Hepatocyte (in vitro differentiated cells): ENCODE measurements at regions not wholly inside any gene's neighbourhood (a gene's known extent, or its start where the extent isn't known, plus 50 kb on each side); places are given as distances from the start of the nearest gene placed in this dataset.

Experiments used
- DNase-seq: peaks from one replicate; pipeline ENCODE4 v3.0.0-alpha.2; 2016; ENCODE audit warnings: low spot score
- H2AFZ ChIP-seq: fragments of 200-600 bp; sonication (generic); 2 replicates; pipeline ENCODE4 v1.6.0; 2016; ENCODE audit warnings: antibody characterized with exemption, mild to moderate bottlenecking
- H3K27ac ChIP-seq: fragments of 200-600 bp; sonication (generic); 2 replicates; pipeline ENCODE4 v1.5.1; 2016; ENCODE audit warnings: mild to moderate bottlenecking
- H3K27me3 ChIP-seq: fragments of 200-600 bp; sonication (generic); 2 replicates; pipeline ENCODE4 v1.6.1; 2016
- H3K36me3 ChIP-seq: fragments of 200-600 bp; sonication (generic); replicated peaks from 2 replicates; pipeline ENCODE4 v1.5.1; 2016; ENCODE audit warnings: low read depth; ENCODE audit not compliant: insufficient read depth
- H3K4me1 ChIP-seq: fragments of 200-600 bp; sonication (generic); 2 replicates; pipeline ENCODE4 v1.5.1; 2016; ENCODE audit warnings: mild to moderate bottlenecking, moderate library complexity; ENCODE audit not compliant: insufficient read depth
- H3K4me2 ChIP-seq: fragments of 200-600 bp; sonication (generic); 2 replicates; pipeline ENCODE4 v1.6.0; 2016
- H3K4me3 ChIP-seq: fragments of 200-600 bp; sonication (generic); 2 replicates; pipeline ENCODE4 v1.5.1; 2016; ENCODE audit warnings: mild to moderate bottlenecking
- H3K79me2 ChIP-seq: fragments of 200-600 bp; sonication (generic); 2 replicates; pipeline ENCODE4 v1.6.0; 2017; ENCODE audit warnings: mild to moderate bottlenecking
- H3K9me2 ChIP-seq: fragments of 200-600 bp; sonication (generic); replicated peaks from 2 replicates; pipeline ENCODE4 v1.6.0; 2017; ENCODE audit warnings: mild to moderate bottlenecking; ENCODE audit not compliant: insufficient read depth
- H3K9me3 ChIP-seq: fragments of 200-600 bp; sonication (generic); 2 replicates; pipeline ENCODE4 v1.5.1; 2016; ENCODE audit warnings: low read depth, mild to moderate bottlenecking
- H4K20me1 ChIP-seq: fragments of 200-600 bp; sonication (generic); 2 replicates; pipeline ENCODE4 v1.6.0; 2016; ENCODE audit warnings: mild to moderate bottlenecking; ENCODE audit not compliant: insufficient read depth, poor library complexity, severe bottlenecking
- CTCF ChIP-seq: fragments of 200-600 bp; sonication (generic); IDR thresholded peaks from 2 replicates; pipeline ENCODE4 v1.5.1; 2016; ENCODE audit warnings: antibody characterized with exemption, mild to moderate bottlenecking; ENCODE audit not compliant: poor library complexity
- EZH2 ChIP-seq: fragments of 200-600 bp; sonication (generic); IDR thresholded peaks from 2 replicates; pipeline ENCODE4 v1.6.1; 2016; ENCODE audit warnings: antibody characterized with exemption, mild to moderate bottlenecking, borderline replicate concordance
- EZH2phosphoT487 ChIP-seq: fragments of 200-600 bp; sonication (generic); IDR thresholded peaks from one replicate; pipeline ENCODE4 v1.6.1; 2018; ENCODE audit warnings: antibody characterized with exemption, mild to moderate bottlenecking, low read depth, moderate library complexity; ENCODE audit not compliant: unreplicated experiment, severe bottlenecking
- WGBS: methylation state at CpG from one replicate; pipeline ENCODE4 v1.1.6; 2016; ENCODE audit warnings: low lambda C conversion rate; ENCODE audit errors: missing lambda C conversion rate; 5-methylcytosine and 5-hydroxymethylcytosine counted together

GRCh38 chr7:83306502-83306901 lies 143.8 kb upstream of the PCLO start:
- no peak overlapping the region for H3K27ac ChIP-seq
- no peaks in the 10 kb centered on the region for H3K9me2 ChIP-seq
- H3K36me3 ChIP-seq, result no peaks in the 10 kb centered on the region
- H3K9me3 ChIP-seq, result no peaks in the 10 kb centered on the region
- H3K4me1 ChIP-seq, result no peaks in the 10 kb centered on the region
- H3K4me3 ChIP-seq, result no peak overlapping the region
- WGBS, result 0% methylated on average over 1 of the region's 1 CpG
- H2AFZ ChIP-seq, result no peak overlapping the region
- no peaks in the 10 kb centered on the region for H3K79me2 ChIP-seq
- no peak for TF ChIP-seq EZH2
- TF ChIP-seq EZH2phosphoT487, result no peak
- TF ChIP-seq CTCF, result no peak
- DNase-seq, result no peak
- no peaks in the 10 kb centered on the region for H3K27me3 ChIP-seq
- H3K4me2 ChIP-seq, result no peak overlapping the region
- no peaks in the 10 kb centered on the region for H4K20me1 ChIP-seq

GRCh38 chr7:83305027-83305426 lies 142.3 kb upstream of the PCLO start:
- Histone ChIP-seq H3K27me3 (no peaks in the 10 kb centered on the region), H3K9me3 (no peaks in the 10 kb centered on the region), H3K4me2 (no peak overlapping the region), H3K36me3 (no peaks in the 10 kb centered on the region), H4K20me1 (no peaks in the 10 kb centered on the region), H3K27ac (no peak overlapping the region), H3K79me2 (no peaks in the 10 kb centered on the region), H2AFZ (no peak overlapping the region), H3K9me2 (no peaks in the 10 kb centered on the region), H3K4me1 (no peaks in the 10 kb centered on the region), H3K4me3 (no peak overlapping the region)
- no peak for TF ChIP-seq EZH2
- TF ChIP-seq EZH2phosphoT487, result no peak
- TF ChIP-seq CTCF, result no peak
- no peak for DNase-seq
- 97% methylated on average over 5 of the region's 5 CpGs for WGBS

GRCh38 chr7:83301416-83301815 lies 138.7 kb upstream of the PCLO start:
- H4K20me1 ChIP-seq, result no peaks in the 10 kb centered on the region
- no peak overlapping the region for H2AFZ ChIP-seq
- no peaks in the 10 kb centered on the region for H3K9me2 ChIP-seq
- no peak for TF ChIP-seq EZH2
- no peak for TF ChIP-seq EZH2phosphoT487
- no peak for TF ChIP-seq CTCF
- H3K9me3 ChIP-seq, result no peaks in the 10 kb centered on the region
- no peaks in the 10 kb centered on the region for H3K79me2 ChIP-seq
- no peak overlapping the region for H3K27ac ChIP-seq
- no peaks in the 10 kb centered on the region for H3K4me1 ChIP-seq
- no peak for DNase-seq
- H3K4me3 ChIP-seq, result no peak overlapping the region
- no peaks in the 10 kb centered on the region for H3K27me3 ChIP-seq
- no peaks in the 10 kb centered on the region for H3K36me3 ChIP-seq
- no peak overlapping the region for H3K4me2 ChIP-seq
- WGBS, result 84% methylated on average over 1 of the region's 1 CpG

GRCh38 chr7:83290211-83290610 lies 127.5 kb upstream of the PCLO start:
- no peak overlapping the region for H2AFZ ChIP-seq
- no peak overlapping the region for H3K4me3 ChIP-seq
- no peaks in the 10 kb centered on the region for H3K36me3 ChIP-seq
- no peaks in the 10 kb centered on the region for H3K79me2 ChIP-seq
- no peaks in the 10 kb centered on the region for H3K9me3 ChIP-seq
- no peaks in the 10 kb centered on the region for H4K20me1 ChIP-seq
- no peaks in the 10 kb centered on the region for H3K4me1 ChIP-seq
- 89% methylated on average over 4 of the region's 4 CpGs for WGBS
- H3K4me2 ChIP-seq, result no peak overlapping the region
- DNase-seq, result no peak
- no peak overlapping the region for H3K27ac ChIP-seq
- H3K27me3 ChIP-seq, result no peaks in the 10 kb centered on the region
- TF ChIP-seq EZH2phosphoT487 (no peak), CTCF (no peak), EZH2 (no peak)
- H3K9me2 ChIP-seq, result no peaks in the 10 kb centered on the region
